ENCODE measurements at regions not wholly inside any gene's neighbourhood (a gene's known extent, or its start where the extent isn't known, plus 50 kb on each side); places are given as distances from the start of the nearest gene placed in this dataset.
"Not testable (repeated sequence)": the region's sequence is repeated elsewhere in the genome, so short reads cannot be mapped to it uniquely, and the experiment has no call there.

GRCh38 chr3:55146216-55146615 lies 218.4 kb upstream of the LRTM1 start:
- H3F3A ChIP-seq (ENCODE audit: low read depth): no peaks in the 10 kb centered on the region
- no peaks in the 10 kb centered on the region for H3K4me1 ChIP-seq (ENCODE audit: insufficient read depth, low read length, poor library complexity, severe bottlenecking)
- H4K20me1 ChIP-seq (ENCODE audit: insufficient read depth, low read length, poor library complexity, severe bottlenecking): no peaks in the 10 kb centered on the region
- no peaks in the 10 kb centered on the region for H3K9me3 ChIP-seq (ENCODE audit: insufficient read depth, low read depth, low read length)
- H3K36me3 ChIP-seq (ENCODE audit: insufficient read depth, low read length): no peaks in the 10 kb centered on the region
- H2AFZ ChIP-seq (ENCODE audit: low read length): no peak overlapping the region
- no peaks in the 10 kb centered on the region for H3K27me3 ChIP-seq (ENCODE audit: insufficient read depth, low read length, poor library complexity, severe bottlenecking)
- H3K4me3 ChIP-seq (ENCODE audit: low read length, poor library complexity, severe bottlenecking): no peak overlapping the region
- no peak overlapping the region for H3K4me2 ChIP-seq (ENCODE audit: low read depth, low read length, poor library complexity, severe bottlenecking)
- no peaks in the 10 kb centered on the region for H3K79me2 ChIP-seq (ENCODE audit: insufficient read depth, low read length)
- no peak overlapping the region for H3K9ac ChIP-seq (ENCODE audit: low read depth, low read length, poor library complexity, severe bottlenecking)
- H3K9me2 ChIP-seq (replicated peaks; ENCODE audit: low read depth, low read length): no peaks in the 10 kb centered on the region
- no peak for TF ChIP-seq EZH2phosphoT487 (IDR thresholded peaks at IDR 0.05; ENCODE audit: borderline replicate concordance)

DNA sequence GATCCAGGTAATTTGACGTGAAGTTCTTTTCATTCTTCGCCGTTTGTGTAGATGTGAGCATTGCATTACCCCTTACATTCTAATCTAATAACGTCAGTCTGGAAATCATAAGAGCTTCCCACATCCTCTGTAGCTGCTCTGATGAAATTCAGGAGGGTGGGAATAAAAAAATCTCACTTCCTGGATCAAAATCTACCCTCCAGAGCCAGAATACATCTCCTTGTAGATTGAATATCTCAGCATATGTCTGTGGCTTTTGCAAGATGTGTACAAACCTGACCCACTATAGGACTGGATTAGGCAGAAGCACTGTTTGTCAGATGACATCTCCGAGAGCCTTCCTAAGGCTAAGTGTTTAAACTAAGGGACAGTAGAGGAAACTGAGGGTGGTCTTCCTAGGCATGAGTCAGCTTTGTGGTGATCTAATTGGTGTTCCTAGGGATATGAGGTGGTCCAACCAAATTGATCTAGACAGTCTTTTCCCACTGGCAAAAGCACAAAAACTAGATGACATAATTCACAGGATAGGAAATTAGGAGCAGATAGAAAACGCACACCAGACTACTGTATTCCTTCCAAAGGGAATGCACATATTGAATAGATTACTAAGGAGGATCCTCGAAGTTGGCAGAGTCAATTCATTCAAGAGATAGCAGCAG lies 216.3 kb upstream of the LRTM1 start:
- TF ChIP-seq, protein P1, sequence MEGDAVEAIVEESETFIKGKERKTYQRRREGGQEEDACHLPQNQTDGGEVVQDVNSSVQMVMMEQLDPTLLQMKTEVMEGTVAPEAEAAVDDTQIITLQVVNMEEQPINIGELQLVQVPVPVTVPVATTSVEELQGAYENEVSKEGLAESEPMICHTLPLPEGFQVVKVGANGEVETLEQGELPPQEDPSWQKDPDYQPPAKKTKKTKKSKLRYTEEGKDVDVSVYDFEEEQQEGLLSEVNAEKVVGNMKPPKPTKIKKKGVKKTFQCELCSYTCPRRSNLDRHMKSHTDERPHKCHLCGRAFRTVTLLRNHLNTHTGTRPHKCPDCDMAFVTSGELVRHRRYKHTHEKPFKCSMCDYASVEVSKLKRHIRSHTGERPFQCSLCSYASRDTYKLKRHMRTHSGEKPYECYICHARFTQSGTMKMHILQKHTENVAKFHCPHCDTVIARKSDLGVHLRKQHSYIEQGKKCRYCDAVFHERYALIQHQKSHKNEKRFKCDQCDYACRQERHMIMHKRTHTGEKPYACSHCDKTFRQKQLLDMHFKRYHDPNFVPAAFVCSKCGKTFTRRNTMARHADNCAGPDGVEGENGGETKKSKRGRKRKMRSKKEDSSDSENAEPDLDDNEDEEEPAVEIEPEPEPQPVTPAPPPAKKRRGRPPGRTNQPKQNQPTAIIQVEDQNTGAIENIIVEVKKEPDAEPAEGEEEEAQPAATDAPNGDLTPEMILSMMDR (conservative IDR thresholded peaks at IDR 0.05; ENCODE audit: low read length): no peak
- TF ChIP-seq EZH2phosphoT487 (IDR thresholded peaks at IDR 0.05; ENCODE audit: borderline replicate concordance): no peak
- Histone ChIP-seq H3K4me1 (ENCODE audit: insufficient read depth, low read length, poor library complexity, severe bottlenecking) (no peaks in the 10 kb centered on the region), H3K4me3 (ENCODE audit: low read length, poor library complexity, severe bottlenecking) (no peak overlapping the region), H3K79me2 (ENCODE audit: insufficient read depth, low read length) (no peaks in the 10 kb centered on the region), H3K9me2 (replicated peaks; ENCODE audit: low read depth, low read length) (no peaks in the 10 kb centered on the region), H4K20me1 (ENCODE audit: insufficient read depth, low read length, poor library complexity, severe bottlenecking) (no peaks in the 10 kb centered on the region), H3K9ac (ENCODE audit: low read depth, low read length, poor library complexity, severe bottlenecking) (no peak overlapping the region), H3K27me3 (ENCODE audit: insufficient read depth, low read length, poor library complexity, severe bottlenecking) (no peaks in the 10 kb centered on the region), H3K9me3 (ENCODE audit: insufficient read depth, low read depth, low read length) (no peaks in the 10 kb centered on the region), H3F3A (ENCODE audit: low read depth) (no peaks in the 10 kb centered on the region), H2AFZ (ENCODE audit: low read length) (no peak overlapping the region), H3K4me2 (ENCODE audit: low read depth, low read length, poor library complexity, severe bottlenecking) (no peak overlapping the region), H3K36me3 (ENCODE audit: insufficient read depth, low read length) (no peaks in the 10 kb centered on the region)

DNA sequence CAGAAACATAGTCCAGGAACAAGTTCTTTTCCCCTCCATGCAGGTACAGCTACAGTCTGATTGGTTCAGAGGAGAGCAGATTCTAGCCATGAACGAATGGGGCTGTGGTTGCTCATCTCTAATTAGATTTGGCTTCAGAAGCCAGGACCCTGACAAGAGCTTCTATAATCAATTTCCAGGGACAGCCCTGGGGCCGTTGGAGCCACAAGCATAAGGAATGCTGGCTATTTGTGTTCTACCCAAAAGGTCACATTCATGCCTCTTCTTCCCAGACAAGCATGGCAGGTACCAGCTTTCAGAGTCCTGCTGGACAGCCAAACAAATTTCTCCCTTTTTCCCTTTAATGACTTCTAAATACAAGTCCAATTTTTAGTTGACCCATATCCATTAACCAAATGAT lies 215.5 kb upstream of the LRTM1 start:
- Histone ChIP-seq H3K36me3 (ENCODE audit: insufficient read depth, low read length) (no peaks in the 10 kb centered on the region), H3K79me2 (ENCODE audit: insufficient read depth, low read length) (no peaks in the 10 kb centered on the region), H3K4me2 (ENCODE audit: low read depth, low read length, poor library complexity, severe bottlenecking) (no peak overlapping the region), H3K4me1 (ENCODE audit: insufficient read depth, low read length, poor library complexity, severe bottlenecking) (no peaks in the 10 kb centered on the region), H3F3A (ENCODE audit: low read depth) (no peaks in the 10 kb centered on the region), H3K27me3 (ENCODE audit: insufficient read depth, low read length, poor library complexity, severe bottlenecking) (no peaks in the 10 kb centered on the region), H3K9ac (ENCODE audit: low read depth, low read length, poor library complexity, severe bottlenecking) (no peak overlapping the region), H2AFZ (ENCODE audit: low read length) (no peak overlapping the region), H3K9me3 (ENCODE audit: insufficient read depth, low read depth, low read length) (no peaks in the 10 kb centered on the region), H4K20me1 (ENCODE audit: insufficient read depth, low read length, poor library complexity, severe bottlenecking) (no peaks in the 10 kb centered on the region), H3K4me3 (ENCODE audit: low read length, poor library complexity, severe bottlenecking) (no peak overlapping the region), H3K9me2 (replicated peaks; ENCODE audit: low read depth, low read length) (no peaks in the 10 kb centered on the region)
- TF ChIP-seq, protein P1 (conservative IDR thresholded peaks at IDR 0.05; ENCODE audit: low read length): no peak
- no peak for TF ChIP-seq EZH2phosphoT487 (IDR thresholded peaks at IDR 0.05; ENCODE audit: borderline replicate concordance)

DNA sequence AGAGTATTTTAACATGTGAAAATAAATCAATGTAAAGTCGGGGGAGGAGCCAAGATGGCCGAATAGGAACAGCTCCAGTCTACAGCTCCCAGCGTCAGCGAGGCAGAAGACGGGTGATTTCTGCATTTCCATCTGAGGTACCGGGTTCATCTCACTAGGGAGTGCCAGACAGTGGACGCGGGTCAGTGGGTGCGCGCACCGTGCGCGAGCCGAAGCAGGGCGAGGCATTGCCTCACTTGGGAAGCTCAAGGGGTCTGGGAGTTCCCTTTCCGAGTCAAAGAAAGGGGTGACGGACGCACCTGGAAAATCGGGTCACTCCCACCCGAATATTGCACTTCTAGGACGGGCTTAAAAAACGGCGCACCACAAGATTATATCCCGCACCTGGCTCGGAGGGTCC lies 208.4 kb upstream of the LRTM1 start:
- not testable (repeated sequence) for H3K4me3 ChIP-seq (ENCODE audit: low read length, poor library complexity, severe bottlenecking); H3K9ac ChIP-seq (ENCODE audit: low read depth, low read length, poor library complexity, severe bottlenecking); H3F3A ChIP-seq (ENCODE audit: low read depth); H3K27me3 ChIP-seq (ENCODE audit: insufficient read depth, low read length, poor library complexity, severe bottlenecking); H3K9me3 ChIP-seq (ENCODE audit: insufficient read depth, low read depth, low read length); H3K79me2 ChIP-seq (ENCODE audit: insufficient read depth, low read length); H4K20me1 ChIP-seq (ENCODE audit: insufficient read depth, low read length, poor library complexity, severe bottlenecking); H3K36me3 ChIP-seq (ENCODE audit: insufficient read depth, low read length); H3K4me1 ChIP-seq (ENCODE audit: insufficient read depth, low read length, poor library complexity, severe bottlenecking); H3K4me2 ChIP-seq (ENCODE audit: low read depth, low read length, poor library complexity, severe bottlenecking); H2AFZ ChIP-seq (ENCODE audit: low read length); H3K9me2 ChIP-seq (replicated peaks; ENCODE audit: low read depth, low read length)

All from Loucy (cell line).